WTC11 (cell line): ENCODE measurements at regions not wholly inside any gene's neighbourhood (a gene's known extent, or its start where the extent isn't known, plus 50 kb on each side); places are given as distances from the start of the nearest gene placed in this dataset.

Experiments used
- ATAC-seq: fragments of 200-7000 bp; cut with Tn5 transposase; 2 replicates; pipeline ENCODE4 v1.10.0; 2021; ENCODE audit warnings: mild to moderate bottlenecking, moderate library complexity
- CTCF ChIA-PET: fragments of 300-600 bp; sonication (Branson Sonifier 250); formaldehyde crosslinking; loops from one replicate; lab custom pipeline; 2021; ENCODE audit warnings: antibody characterized with exemption; lab: Charles Lee
- POLR2A ChIA-PET: fragments of 350-600 bp; sonication (Branson Sonifier 250); formaldehyde crosslinking; loops from one replicate; lab custom pipeline; 2021; ENCODE audit warnings: antibody characterized with exemption; lab: Charles Lee
- DNase-seq: peaks from one replicate; pipeline ENCODE4 v3.0.0; 2021; ENCODE audit warnings: low spot score
- H3K27ac Mint-ChIP-seq: 2 replicates; pipeline ENCODE4 v1.8.0; 2021; ENCODE audit warnings: mixed read lengths
- H3K27me3 Mint-ChIP-seq: 2 replicates; pipeline ENCODE4 v1.8.0; 2021; ENCODE audit warnings: low read depth, mild to moderate bottlenecking, moderate library complexity, mixed read lengths
- H3K36me3 Mint-ChIP-seq: 2 replicates; pipeline ENCODE4 v1.8.0; 2021; ENCODE audit warnings: mixed read lengths
- H3K4me1 Mint-ChIP-seq: 2 replicates; pipeline ENCODE4 v1.8.0; 2022; ENCODE audit warnings: mixed read lengths
- H3K4me3 Mint-ChIP-seq: 2 replicates; pipeline ENCODE4 v1.8.0; 2021; ENCODE audit warnings: mild to moderate bottlenecking, moderate library complexity, mixed read lengths
- H3K9me3 Mint-ChIP-seq: 2 replicates; pipeline ENCODE4 v1.8.0; 2021; ENCODE audit warnings: mixed read lengths
- ATF1 ChIP-seq: sonication (generic); formaldehyde crosslinking; IDR thresholded peaks from 2 replicates; pipeline ENCODE4 v1.8.1; 2023; ENCODE audit warnings: mild to moderate bottlenecking, moderate library complexity, missing genetic modification reagents
- CREM ChIP-seq: sonication (generic); formaldehyde crosslinking; IDR thresholded peaks from 2 replicates; pipeline ENCODE4 v1.8.1; 2022; ENCODE audit warnings: mild to moderate bottlenecking, missing genetic modification reagents, moderate library complexity
- ESRRA ChIP-seq: sonication (generic); formaldehyde crosslinking; IDR thresholded peaks from 2 replicates; pipeline ENCODE4 v1.8.1; 2022; ENCODE audit warnings: mild to moderate bottlenecking, missing genetic modification reagents, borderline replicate concordance
- FOXK1 ChIP-seq: sonication (generic); formaldehyde crosslinking; IDR thresholded peaks from 2 replicates; pipeline ENCODE4 v1.8.0; 2022; ENCODE audit warnings: mild to moderate bottlenecking, moderate library complexity, missing genetic modification reagents
- GTF2I ChIP-seq: fragments of 250-450 bp; sonication (Bioruptor Pico); conservative IDR thresholded peaks from 2 replicates; pipeline ENCODE4 v1.4.0; 2021; ENCODE audit warnings: mild to moderate bottlenecking
- NR1H2 ChIP-seq: sonication (generic); formaldehyde crosslinking; IDR thresholded peaks from 2 replicates; pipeline ENCODE4 v1.9.0; 2021; ENCODE audit warnings: mild to moderate bottlenecking, moderate library complexity, missing genetic modification reagents
- OVOL2 ChIP-seq: fragments of 250-450 bp; sonication (Bioruptor Pico); IDR thresholded peaks from 2 replicates; pipeline ENCODE4 v1.9.0; 2021; ENCODE audit warnings: mild to moderate bottlenecking, borderline replicate concordance
- RELA ChIP-seq: sonication (generic); formaldehyde crosslinking; IDR thresholded peaks from 2 replicates; pipeline ENCODE4 v1.8.1; 2022; ENCODE audit warnings: missing genetic modification reagents, mild to moderate bottlenecking, borderline replicate concordance
- SMAD4 ChIP-seq: sonication (generic); formaldehyde crosslinking; IDR thresholded peaks from 2 replicates; pipeline ENCODE4 v1.8.0; 2022; ENCODE audit warnings: mild to moderate bottlenecking, missing genetic modification reagents
- TCF7 ChIP-seq: sonication (generic); formaldehyde crosslinking; IDR thresholded peaks from 2 replicates; pipeline ENCODE4 v1.8.0; 2022; ENCODE audit warnings: mild to moderate bottlenecking, low read depth, missing genetic modification reagents, moderate library complexity
- ZNF317 ChIP-seq: sonication (generic); formaldehyde crosslinking; IDR thresholded peaks from 2 replicates; pipeline ENCODE4 v1.8.1; 2023; ENCODE audit warnings: low read depth, mild to moderate bottlenecking, moderate library complexity, missing genetic modification reagents, borderline replicate concordance
- TF ChIP-seq, protein P1 (sequence below): fragments of 250-450 bp; sonication (Bioruptor Pico); IDR thresholded peaks from 2 replicates; pipeline ENCODE4 v1.9.0; 2021; ENCODE audit warnings: moderate library complexity, mild to moderate bottlenecking, inconsistent platforms, borderline replicate concordance
- TF ChIP-seq, protein P2 (sequence below): fragments of 250-450 bp; sonication (Bioruptor Pico); IDR thresholded peaks from 2 replicates; pipeline ENCODE4 v1.8.0; 2021; ENCODE audit warnings: mild to moderate bottlenecking
- TF ChIP-seq, protein P3 (sequence below): fragments of 250-450 bp; sonication (Bioruptor Pico); conservative IDR thresholded peaks from 2 replicates; pipeline ENCODE4 v1.9.0; 2021; ENCODE audit warnings: mild to moderate bottlenecking
- TF ChIP-seq, protein P4 (sequence below): sonication (generic); formaldehyde crosslinking; IDR thresholded peaks from 2 replicates; pipeline ENCODE4 v1.8.0; 2022; ENCODE audit warnings: mild to moderate bottlenecking, missing genetic modification reagents
- TF ChIP-seq, protein P5 (sequence below): fragments of 200-600 bp; IDR thresholded peaks from 2 replicates; pipeline ENCODE4 v1.8.0; 2022; ENCODE audit warnings: antibody characterized with exemption
- TF ChIP-seq, protein P6 (sequence below): sonication (generic); formaldehyde crosslinking; IDR thresholded peaks from 2 replicates; pipeline ENCODE4 v1.8.1; 2023; ENCODE audit warnings: mild to moderate bottlenecking, missing genetic modification reagents, moderate library complexity
- TF ChIP-seq, protein P7 (sequence below): sonication (generic); formaldehyde crosslinking; IDR thresholded peaks from 2 replicates; pipeline ENCODE4 v1.8.1; 2022; ENCODE audit warnings: mild to moderate bottlenecking, missing genetic modification reagents, moderate library complexity, borderline replicate concordance

DNA sequence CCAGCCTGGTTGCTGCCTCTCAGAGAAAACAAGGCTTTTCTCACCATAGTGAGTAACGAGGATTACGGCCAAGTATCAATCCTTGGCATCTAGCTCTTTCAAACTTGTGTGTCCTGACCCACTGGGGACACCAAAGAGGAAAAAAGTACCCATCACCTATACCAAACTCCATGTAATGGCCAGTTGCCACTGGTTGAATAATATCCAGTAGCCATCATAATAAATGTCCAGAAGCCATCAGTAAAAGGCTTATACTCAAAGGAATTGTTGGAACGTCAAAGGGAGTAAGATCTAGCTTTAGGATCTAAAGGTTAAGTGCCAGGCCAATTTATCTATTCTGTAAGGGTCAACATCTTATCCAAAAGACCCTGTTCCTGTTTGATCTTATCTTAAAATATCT, 91.1 kb downstream of the PTPRS start:
- ATAC-seq: no peak
- DNase-seq: no peak
- Mint-ChIP-seq H3K4me3 (no peak overlapping the region), H3K4me1 (peaks cover 38% of the 10 kb centered on the region), H3K36me3 (peaks cover 26% of the 10 kb centered on the region), H3K27ac (no peak overlapping the region), H3K27me3 (no peaks in the 10 kb centered on the region)
- CTCF ChIA-PET: interaction anchor here (0.5 kb wide), 1 partner anchor 22 kb away, joined by 4 read pairs; no protein-coding TSS in a partner anchor
- TF ChIP-seq GTF2I (CRISPR knock-in tag) (no peak), ZNF317 (CRISPR knock-in tag) (no peak), FOXK1 (no peak), CREM (no peak), RELA (CRISPR knock-in tag) (no peak), SMAD4 (CRISPR knock-in tag) (no peak)
- TF ChIP-seq, protein P1, sequence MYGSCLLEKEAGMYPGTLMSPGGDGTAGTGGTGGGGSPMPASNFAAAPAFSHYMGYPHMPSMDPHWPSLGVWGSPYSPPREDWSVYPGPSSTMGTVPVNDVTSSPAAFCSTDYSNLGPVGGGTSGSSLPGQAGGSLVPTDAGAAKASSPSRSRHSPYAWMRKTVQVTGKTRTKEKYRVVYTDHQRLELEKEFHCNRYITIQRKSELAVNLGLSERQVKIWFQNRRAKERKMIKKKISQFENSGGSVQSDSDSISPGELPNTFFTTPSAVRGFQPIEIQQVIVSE (CRISPR knock-in tag): no peak
- TF ChIP-seq, protein P2, sequence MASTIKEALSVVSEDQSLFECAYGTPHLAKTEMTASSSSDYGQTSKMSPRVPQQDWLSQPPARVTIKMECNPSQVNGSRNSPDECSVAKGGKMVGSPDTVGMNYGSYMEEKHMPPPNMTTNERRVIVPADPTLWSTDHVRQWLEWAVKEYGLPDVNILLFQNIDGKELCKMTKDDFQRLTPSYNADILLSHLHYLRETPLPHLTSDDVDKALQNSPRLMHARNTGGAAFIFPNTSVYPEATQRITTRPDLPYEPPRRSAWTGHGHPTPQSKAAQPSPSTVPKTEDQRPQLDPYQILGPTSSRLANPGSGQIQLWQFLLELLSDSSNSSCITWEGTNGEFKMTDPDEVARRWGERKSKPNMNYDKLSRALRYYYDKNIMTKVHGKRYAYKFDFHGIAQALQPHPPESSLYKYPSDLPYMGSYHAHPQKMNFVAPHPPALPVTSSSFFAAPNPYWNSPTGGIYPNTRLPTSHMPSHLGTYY: no peak
- TF ChIP-seq, all 79 proteins: peak for 0
- POLR2A ChIA-PET: no interaction called here
- H3K9me3 Mint-ChIP-seq: peaks cover 6% of the 10 kb centered on the region

DNA sequence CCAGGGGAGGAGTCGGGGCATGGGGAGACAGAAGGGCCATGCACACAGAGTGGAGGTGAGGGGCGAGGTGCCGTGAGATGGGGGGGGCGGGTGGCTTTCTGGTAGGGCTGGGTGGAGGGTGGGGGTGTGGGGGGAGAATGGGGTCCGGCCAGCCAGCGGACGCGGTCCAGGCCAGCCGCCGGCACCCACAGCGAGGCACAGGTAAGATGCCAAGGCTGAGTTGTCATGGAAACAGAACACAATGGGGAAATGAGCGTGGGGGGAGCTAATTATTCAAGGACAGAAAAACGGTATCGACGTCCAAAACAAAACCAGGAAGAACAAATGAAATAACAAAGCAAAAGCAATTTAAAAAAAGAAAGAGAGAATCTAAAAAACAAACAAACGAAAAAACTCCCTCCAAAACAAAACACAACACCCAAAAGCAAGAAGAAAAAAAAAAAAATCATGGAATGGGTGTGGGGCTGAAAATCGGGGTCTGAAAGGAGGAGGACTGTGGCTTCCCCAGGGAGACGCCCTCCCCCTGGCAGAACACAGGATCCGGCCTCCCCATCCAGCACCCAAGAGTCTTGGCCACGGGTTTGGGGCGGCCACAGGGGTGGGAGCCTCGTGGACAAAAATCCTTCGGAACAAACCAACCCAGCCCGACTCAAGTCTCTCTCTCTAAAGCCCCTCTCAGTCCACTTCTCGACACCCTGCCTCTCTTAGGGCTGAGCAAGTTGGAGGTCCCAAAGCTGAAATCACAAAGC, 92.5 kb downstream of the PTPRS start:
- ChIA-PET CTCF (interaction anchor here (0.7 kb wide), 1 partner anchor 147 kb away, joined by 4 read pairs; no protein-coding TSS in a partner anchor), POLR2A (no interaction called here)
- DNase-seq: no peak
- no peak overlapping the region for H3K4me3 Mint-ChIP-seq
- no peaks in the 10 kb centered on the region for H3K27me3 Mint-ChIP-seq
- peak overlapping the region; percentile 62 for H3K27ac Mint-ChIP-seq
- H3K36me3 Mint-ChIP-seq: peaks cover 22% of the 10 kb centered on the region
- H3K9me3 Mint-ChIP-seq: peaks cover 6% of the 10 kb centered on the region
- ATAC-seq: no peak
- TF ChIP-seq ESRRA (CRISPR knock-in tag): no peak
- no peak for TF ChIP-seq NR1H2 (CRISPR knock-in tag)
- TF ChIP-seq, protein P3, sequence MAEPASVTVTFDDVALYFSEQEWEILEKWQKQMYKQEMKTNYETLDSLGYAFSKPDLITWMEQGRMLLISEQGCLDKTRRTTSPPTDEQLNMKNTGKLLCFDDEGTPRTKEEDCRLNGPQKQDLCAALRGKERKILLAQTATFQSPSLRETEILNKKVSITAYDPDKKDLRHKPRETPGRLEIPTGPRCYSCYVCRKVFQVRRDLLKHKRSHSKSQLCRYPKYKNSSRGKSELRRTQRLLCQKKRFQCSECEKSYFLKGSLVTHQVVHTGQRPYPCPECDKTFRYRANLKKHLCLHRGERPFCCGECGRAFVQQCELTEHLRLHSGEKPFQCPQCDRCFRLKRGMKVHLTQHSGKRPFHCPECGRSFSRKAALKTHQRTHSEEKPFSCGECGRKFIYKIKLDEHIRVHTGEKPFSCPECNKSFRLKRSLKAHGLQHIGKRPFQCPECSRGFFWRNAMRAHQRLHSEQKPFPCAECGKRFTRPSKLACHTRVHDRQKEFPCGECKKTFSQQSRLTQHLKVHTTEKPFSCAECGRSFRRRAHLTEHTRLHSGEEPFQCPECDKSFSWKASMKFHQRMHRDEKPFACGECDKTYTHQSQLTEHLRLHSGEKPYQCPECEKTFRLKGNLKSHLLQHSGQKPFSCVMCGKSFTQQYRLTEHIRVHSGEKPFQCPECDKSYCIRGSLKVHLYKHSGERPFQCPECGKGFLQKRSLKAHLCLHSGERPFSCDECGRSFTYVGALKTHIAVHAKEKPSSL (CRISPR knock-in tag): no peak
- no peak for TF ChIP-seq CREM
- TF ChIP-seq, protein P4, sequence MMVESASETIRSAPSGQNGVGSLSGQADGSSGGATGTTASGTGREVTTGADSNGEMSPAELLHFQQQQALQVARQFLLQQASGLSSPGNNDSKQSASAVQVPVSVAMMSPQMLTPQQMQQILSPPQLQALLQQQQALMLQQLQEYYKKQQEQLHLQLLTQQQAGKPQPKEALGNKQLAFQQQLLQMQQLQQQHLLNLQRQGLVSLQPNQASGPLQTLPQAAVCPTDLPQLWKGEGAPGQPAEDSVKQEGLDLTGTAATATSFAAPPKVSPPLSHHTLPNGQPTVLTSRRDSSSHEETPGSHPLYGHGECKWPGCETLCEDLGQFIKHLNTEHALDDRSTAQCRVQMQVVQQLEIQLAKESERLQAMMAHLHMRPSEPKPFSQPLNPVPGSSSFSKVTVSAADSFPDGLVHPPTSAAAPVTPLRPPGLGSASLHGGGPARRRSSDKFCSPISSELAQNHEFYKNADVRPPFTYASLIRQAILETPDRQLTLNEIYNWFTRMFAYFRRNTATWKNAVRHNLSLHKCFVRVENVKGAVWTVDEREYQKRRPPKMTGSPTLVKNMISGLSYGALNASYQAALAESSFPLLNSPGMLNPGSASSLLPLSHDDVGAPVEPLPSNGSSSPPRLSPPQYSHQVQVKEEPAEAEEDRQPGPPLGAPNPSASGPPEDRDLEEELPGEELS (CRISPR knock-in tag): no peak
- no peak for TF ChIP-seq SMAD4 (CRISPR knock-in tag)
- TF ChIP-seq OVOL2 (CRISPR knock-in tag): no peak
- TF ChIP-seq ATF1 (CRISPR knock-in tag): no peak
- H3K4me1 Mint-ChIP-seq: peaks cover 38% of the 10 kb centered on the region

DNA sequence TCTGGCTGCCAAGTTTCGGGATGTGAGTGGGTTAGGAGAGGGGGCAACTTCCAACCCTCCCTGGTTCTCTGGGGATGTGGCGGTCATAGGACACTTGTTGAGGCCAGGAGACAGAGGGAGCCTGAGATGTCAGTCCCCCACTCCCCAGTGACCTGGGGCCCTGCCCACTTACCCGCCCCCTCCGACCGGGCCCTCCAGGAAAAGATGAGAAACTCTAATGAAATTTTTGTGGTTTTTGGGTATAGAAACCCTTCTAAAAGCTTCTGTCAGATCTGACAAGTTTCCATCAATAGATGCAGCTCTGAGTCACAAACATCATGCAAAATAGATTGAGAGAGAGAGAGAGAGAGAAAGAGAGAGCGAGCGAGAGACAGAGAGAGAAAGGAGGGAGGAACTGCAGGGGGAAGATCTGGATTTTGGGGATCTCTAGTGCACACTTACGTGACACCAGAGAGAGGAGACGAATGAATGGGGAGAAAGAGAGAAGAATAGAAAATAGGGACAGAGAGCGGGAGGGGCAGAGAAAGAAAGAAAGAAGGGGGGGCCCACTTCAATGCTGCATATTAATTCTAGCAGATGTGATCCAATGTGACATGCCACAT, 94.0 kb downstream of the PTPRS start:
- Mint-ChIP-seq H3K36me3 (peaks cover 26% of the 10 kb centered on the region), H3K9me3 (peaks cover 6% of the 10 kb centered on the region), H3K4me1 (peaks cover 34% of the 10 kb centered on the region), H3K27me3 (no peaks in the 10 kb centered on the region), H3K4me3 (no peak overlapping the region), H3K27ac (peak overlapping the region; percentile 26; the same call in 1 of the 2 replicates)
- DNase-seq (no peak), ATAC-seq (no peak)
- ChIA-PET CTCF (no interaction called here), POLR2A (no interaction called here)
- TF ChIP-seq, protein P5, sequence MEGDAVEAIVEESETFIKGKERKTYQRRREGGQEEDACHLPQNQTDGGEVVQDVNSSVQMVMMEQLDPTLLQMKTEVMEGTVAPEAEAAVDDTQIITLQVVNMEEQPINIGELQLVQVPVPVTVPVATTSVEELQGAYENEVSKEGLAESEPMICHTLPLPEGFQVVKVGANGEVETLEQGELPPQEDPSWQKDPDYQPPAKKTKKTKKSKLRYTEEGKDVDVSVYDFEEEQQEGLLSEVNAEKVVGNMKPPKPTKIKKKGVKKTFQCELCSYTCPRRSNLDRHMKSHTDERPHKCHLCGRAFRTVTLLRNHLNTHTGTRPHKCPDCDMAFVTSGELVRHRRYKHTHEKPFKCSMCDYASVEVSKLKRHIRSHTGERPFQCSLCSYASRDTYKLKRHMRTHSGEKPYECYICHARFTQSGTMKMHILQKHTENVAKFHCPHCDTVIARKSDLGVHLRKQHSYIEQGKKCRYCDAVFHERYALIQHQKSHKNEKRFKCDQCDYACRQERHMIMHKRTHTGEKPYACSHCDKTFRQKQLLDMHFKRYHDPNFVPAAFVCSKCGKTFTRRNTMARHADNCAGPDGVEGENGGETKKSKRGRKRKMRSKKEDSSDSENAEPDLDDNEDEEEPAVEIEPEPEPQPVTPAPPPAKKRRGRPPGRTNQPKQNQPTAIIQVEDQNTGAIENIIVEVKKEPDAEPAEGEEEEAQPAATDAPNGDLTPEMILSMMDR: no peak
- TF ChIP-seq, protein P6, sequence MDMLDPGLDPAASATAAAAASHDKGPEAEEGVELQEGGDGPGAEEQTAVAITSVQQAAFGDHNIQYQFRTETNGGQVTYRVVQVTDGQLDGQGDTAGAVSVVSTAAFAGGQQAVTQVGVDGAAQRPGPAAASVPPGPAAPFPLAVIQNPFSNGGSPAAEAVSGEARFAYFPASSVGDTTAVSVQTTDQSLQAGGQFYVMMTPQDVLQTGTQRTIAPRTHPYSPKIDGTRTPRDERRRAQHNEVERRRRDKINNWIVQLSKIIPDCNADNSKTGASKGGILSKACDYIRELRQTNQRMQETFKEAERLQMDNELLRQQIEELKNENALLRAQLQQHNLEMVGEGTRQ (CRISPR knock-in tag): no peak
- no peak for TF ChIP-seq TCF7 (CRISPR knock-in tag)
- TF ChIP-seq, protein P7, sequence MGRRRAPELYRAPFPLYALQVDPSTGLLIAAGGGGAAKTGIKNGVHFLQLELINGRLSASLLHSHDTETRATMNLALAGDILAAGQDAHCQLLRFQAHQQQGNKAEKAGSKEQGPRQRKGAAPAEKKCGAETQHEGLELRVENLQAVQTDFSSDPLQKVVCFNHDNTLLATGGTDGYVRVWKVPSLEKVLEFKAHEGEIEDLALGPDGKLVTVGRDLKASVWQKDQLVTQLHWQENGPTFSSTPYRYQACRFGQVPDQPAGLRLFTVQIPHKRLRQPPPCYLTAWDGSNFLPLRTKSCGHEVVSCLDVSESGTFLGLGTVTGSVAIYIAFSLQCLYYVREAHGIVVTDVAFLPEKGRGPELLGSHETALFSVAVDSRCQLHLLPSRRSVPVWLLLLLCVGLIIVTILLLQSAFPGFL: no peak
